Hepatocyte (in vitro differentiated cells): ENCODE measurements at regions not wholly inside any gene's neighbourhood (a gene's known extent, or its start where the extent isn't known, plus 50 kb on each side); places are given as distances from the start of the nearest gene placed in this dataset.
"Not testable (repeated sequence)": the region's sequence is repeated elsewhere in the genome, so short reads cannot be mapped to it uniquely, and the experiment has no call there.

Experiments used
- CTCF ChIP-seq: fragments of 200-600 bp; sonication (generic); IDR thresholded peaks from 2 replicates; pipeline ENCODE4 v1.5.1; 2016; ENCODE audit warnings: antibody characterized with exemption, mild to moderate bottlenecking; ENCODE audit not compliant: poor library complexity
- EZH2 ChIP-seq: fragments of 200-600 bp; sonication (generic); IDR thresholded peaks from 2 replicates; pipeline ENCODE4 v1.6.1; 2016; ENCODE audit warnings: antibody characterized with exemption, mild to moderate bottlenecking, borderline replicate concordance

DNA sequence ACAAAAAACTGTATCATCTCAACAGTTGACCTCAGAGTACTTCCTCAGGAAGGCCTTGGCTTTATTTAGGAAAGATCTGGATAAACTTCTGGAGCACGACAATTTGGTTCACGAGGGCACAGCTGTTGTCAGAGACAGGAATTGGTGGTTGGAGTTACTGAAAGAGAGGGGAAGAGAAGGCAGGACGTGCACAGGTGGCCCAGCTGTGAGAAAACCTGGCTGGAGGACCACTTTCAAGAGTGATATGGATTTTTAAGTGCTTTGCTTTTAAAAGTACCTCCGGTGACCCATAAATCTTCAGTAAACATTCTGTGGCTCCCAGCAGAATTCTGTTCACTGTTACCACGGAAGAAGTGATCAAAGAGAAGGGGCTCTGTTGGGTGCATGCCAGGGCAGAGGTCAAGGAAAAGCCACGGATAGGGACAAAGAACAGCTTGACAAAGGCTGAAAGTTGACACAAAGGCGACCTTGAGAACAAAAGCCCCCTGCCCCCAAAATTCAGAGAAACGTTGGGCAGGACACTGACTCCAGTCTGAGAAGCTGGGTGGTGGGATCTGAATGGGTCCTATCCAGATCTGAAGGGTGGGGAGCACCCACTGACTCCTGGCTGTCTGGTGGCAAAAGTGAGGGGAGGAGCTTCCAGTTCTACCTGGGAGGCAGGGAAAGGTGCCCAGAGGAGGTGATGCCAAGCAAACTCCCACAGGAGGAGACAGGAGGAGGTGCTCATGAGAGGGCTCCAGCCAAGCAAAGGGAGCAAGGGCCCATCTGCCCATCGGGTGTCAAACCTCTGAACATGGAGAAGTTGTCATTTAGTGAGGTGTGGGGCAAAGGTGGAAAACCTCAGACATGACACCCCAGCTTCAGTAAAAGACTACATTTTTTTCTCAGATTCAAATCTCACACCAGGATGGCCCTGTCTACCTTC, 89.4 kb upstream of the UXS1 start:
- not testable (repeated sequence) for TF ChIP-seq CTCF, EZH2
